ENCODE measurements at regions not wholly inside any gene's neighbourhood (a gene's known extent, or its start where the extent isn't known, plus 50 kb on each side); places are given as distances from the start of the nearest gene placed in this dataset.
A peak's percentile ranks its signal among the peaks of the same experiment; 100 is the strongest.

- Histone ChIP-seq H3K23ac (ENCODE audit: low read length) (no peak overlapping the region), H3K79me2 (ENCODE audit: control insufficient read depth, insufficient read depth, low read length) (no peaks in the 10 kb centered on the region), H4K8ac (ENCODE audit: low read depth, low read length) (no peak overlapping the region), H4K5ac (ENCODE audit: low read length) (no peak overlapping the region), H2BK5ac (ENCODE audit: low read length) (no peak overlapping the region), H3K4me2 (ENCODE audit: low read length) (no peak overlapping the region), H3K4me3 (ENCODE audit: low read length) (no peak overlapping the region), H3K27ac (ENCODE audit: low read depth, low read length) (no peak overlapping the region), H3K36me3 (ENCODE audit: control insufficient read depth, insufficient read depth, low read length) (no peaks in the 10 kb centered on the region), H3K18ac (ENCODE audit: low read length) (no peak overlapping the region), H3K27me3 (ENCODE audit: insufficient read depth, low read length, poor library complexity) (no peaks in the 10 kb centered on the region), H2AK5ac (ENCODE audit: low read length) (no peak overlapping the region), H3K4ac (ENCODE audit: low read depth, low read length) (no peak overlapping the region), H2BK15ac (replicated peaks; ENCODE audit: low read depth) (no peak overlapping the region), H3K56ac (ENCODE audit: low read length) (no peak overlapping the region), H2BK120ac (ENCODE audit: low read depth, low read length) (no peak overlapping the region), H3K9ac (ENCODE audit: low read length) (no peak overlapping the region), H3K4me1 (ENCODE audit: control insufficient read depth, low read depth, low read length) (no peaks in the 10 kb centered on the region), H3K79me1 (ENCODE audit: low read length) (no peaks in the 10 kb centered on the region)
- DNase-seq, result no peak
- WGBS (ENCODE audit: extremely low coverage, insufficient coverage, low lambda C conversion rate), result no CpG with 5 or more reads among the region's 3 CpGs
Measured at GRCh38 chr2:81692566-81692965, 1388.0 kb upstream of the LRRTM1 start.

- H2BK15ac ChIP-seq (replicated peaks; ENCODE audit: low read depth), result no peak overlapping the region
- H3K27ac ChIP-seq (ENCODE audit: low read depth, low read length), result no peak overlapping the region
- H3K79me2 ChIP-seq (ENCODE audit: control insufficient read depth, insufficient read depth, low read length), result no peaks in the 10 kb centered on the region
- DNase-seq, result no peak
- H3K79me1 ChIP-seq (ENCODE audit: low read length), result no peaks in the 10 kb centered on the region
- no peak overlapping the region for H2AK5ac ChIP-seq (ENCODE audit: low read length)
- H3K27me3 ChIP-seq (ENCODE audit: insufficient read depth, low read length, poor library complexity), result no peaks in the 10 kb centered on the region
- H3K4me3 ChIP-seq (ENCODE audit: low read length), result no peak overlapping the region
- H3K56ac ChIP-seq (ENCODE audit: low read length), result no peak overlapping the region
- WGBS (ENCODE audit: extremely low coverage, insufficient coverage, low lambda C conversion rate), result no CpG with 5 or more reads among the region's 2 CpGs
- H4K5ac ChIP-seq (ENCODE audit: low read length), result no peak overlapping the region
- H3K4me2 ChIP-seq (ENCODE audit: low read length), result no peak overlapping the region
- no peak overlapping the region for H4K8ac ChIP-seq (ENCODE audit: low read depth, low read length)
- no peaks in the 10 kb centered on the region for H3K4me1 ChIP-seq (ENCODE audit: control insufficient read depth, low read depth, low read length)
- H2BK5ac ChIP-seq (ENCODE audit: low read length), result no peak overlapping the region
- H3K23ac ChIP-seq (ENCODE audit: low read length), result no peak overlapping the region
- no peak overlapping the region for H3K9ac ChIP-seq (ENCODE audit: low read length)
- no peak overlapping the region for H3K4ac ChIP-seq (ENCODE audit: low read depth, low read length)
- no peak overlapping the region for H3K18ac ChIP-seq (ENCODE audit: low read length)
- H3K36me3 ChIP-seq (ENCODE audit: control insufficient read depth, insufficient read depth, low read length), result no peaks in the 10 kb centered on the region
- no peak overlapping the region for H2BK120ac ChIP-seq (ENCODE audit: low read depth, low read length)
Measured at GRCh38 chr2:81675641-81676040, 1371.1 kb upstream of the LRRTM1 start.

GRCh38 chr2:81672923-81673322, 1368.4 kb upstream of the LRRTM1 start:
- H3K9ac ChIP-seq (ENCODE audit: low read length), result no peak overlapping the region
- H2BK5ac ChIP-seq (ENCODE audit: low read length), result no peak overlapping the region
- H3K79me2 ChIP-seq (ENCODE audit: control insufficient read depth, insufficient read depth, low read length), result no peaks in the 10 kb centered on the region
- no peak overlapping the region for H2BK120ac ChIP-seq (ENCODE audit: low read depth, low read length)
- H3K4me1 ChIP-seq (ENCODE audit: control insufficient read depth, low read depth, low read length), result no peaks in the 10 kb centered on the region
- H3K23ac ChIP-seq (ENCODE audit: low read length), result no peak overlapping the region
- H3K18ac ChIP-seq (ENCODE audit: low read length), result no peak overlapping the region
- H3K4me3 ChIP-seq (ENCODE audit: low read length), result no peak overlapping the region
- no peak overlapping the region for H3K56ac ChIP-seq (ENCODE audit: low read length)
- no peaks in the 10 kb centered on the region for H3K79me1 ChIP-seq (ENCODE audit: low read length)
- no peak overlapping the region for H4K8ac ChIP-seq (ENCODE audit: low read depth, low read length)
- H3K27ac ChIP-seq (ENCODE audit: low read depth, low read length), result no peak overlapping the region
- H2AK5ac ChIP-seq (ENCODE audit: low read length), result no peak overlapping the region
- H2BK15ac ChIP-seq (replicated peaks; ENCODE audit: low read depth), result no peak overlapping the region
- H4K5ac ChIP-seq (ENCODE audit: low read length), result no peak overlapping the region
- no peak overlapping the region for H3K4ac ChIP-seq (ENCODE audit: low read depth, low read length)
- no peaks in the 10 kb centered on the region for H3K36me3 ChIP-seq (ENCODE audit: control insufficient read depth, insufficient read depth, low read length)
- no peak overlapping the region for H3K4me2 ChIP-seq (ENCODE audit: low read length)
- no peak for DNase-seq
- H3K27me3 ChIP-seq (ENCODE audit: insufficient read depth, low read length, poor library complexity), result no peaks in the 10 kb centered on the region

GRCh38 chr2:81672516-81672915, 1368.0 kb upstream of the LRRTM1 start:
- WGBS (ENCODE audit: extremely low coverage, insufficient coverage, low lambda C conversion rate), result no CpG with 5 or more reads among the region's 5 CpGs
- H3K9ac ChIP-seq (ENCODE audit: low read length), result no peak overlapping the region

GRCh38 chr2:81670885-81671284, 1366.3 kb upstream of the LRRTM1 start:
- DNase-seq, result no peak
- no peaks in the 10 kb centered on the region for H3K79me2 ChIP-seq (ENCODE audit: control insufficient read depth, insufficient read depth, low read length)
- H3K4me2 ChIP-seq (ENCODE audit: low read length), result no peak overlapping the region
- H2BK120ac ChIP-seq (ENCODE audit: low read depth, low read length), result no peak overlapping the region
- H3K18ac ChIP-seq (ENCODE audit: low read length), result no peak overlapping the region
- no peaks in the 10 kb centered on the region for H3K79me1 ChIP-seq (ENCODE audit: low read length)
- no peak overlapping the region for H4K8ac ChIP-seq (ENCODE audit: low read depth, low read length)
- no peak overlapping the region for H3K9ac ChIP-seq (ENCODE audit: low read length)
- H3K4ac ChIP-seq (ENCODE audit: low read depth, low read length), result no peak overlapping the region
- no peak overlapping the region for H3K27ac ChIP-seq (ENCODE audit: low read depth, low read length)
- H3K56ac ChIP-seq (ENCODE audit: low read length), result no peak overlapping the region
- no CpG with 5 or more reads among the region's 1 CpG for WGBS (ENCODE audit: extremely low coverage, insufficient coverage, low lambda C conversion rate)
- H3K36me3 ChIP-seq (ENCODE audit: control insufficient read depth, insufficient read depth, low read length), result no peaks in the 10 kb centered on the region
- no peak overlapping the region for H3K23ac ChIP-seq (ENCODE audit: low read length)
- H2BK15ac ChIP-seq (replicated peaks; ENCODE audit: low read depth), result no peak overlapping the region
- no peaks in the 10 kb centered on the region for H3K27me3 ChIP-seq (ENCODE audit: insufficient read depth, low read length, poor library complexity)
- H2BK5ac ChIP-seq (ENCODE audit: low read length), result no peak overlapping the region
- H2AK5ac ChIP-seq (ENCODE audit: low read length), result no peak overlapping the region
- H3K4me3 ChIP-seq (ENCODE audit: low read length), result no peak overlapping the region
- H4K5ac ChIP-seq (ENCODE audit: low read length), result no peak overlapping the region
- no peaks in the 10 kb centered on the region for H3K4me1 ChIP-seq (ENCODE audit: control insufficient read depth, low read depth, low read length)

More at GRCh38 chr2:81672516-81672915, 1368.0 kb upstream of the LRRTM1 start:
- H3K27me3 ChIP-seq (ENCODE audit: insufficient read depth, low read length, poor library complexity), result no peaks in the 10 kb centered on the region
- H3K27ac ChIP-seq (ENCODE audit: low read depth, low read length), result no peak overlapping the region
- no peak overlapping the region for H2BK5ac ChIP-seq (ENCODE audit: low read length)
- H3K79me1 ChIP-seq (ENCODE audit: low read length), result no peaks in the 10 kb centered on the region
- no peak overlapping the region for H2AK5ac ChIP-seq (ENCODE audit: low read length)
- H2BK120ac ChIP-seq (ENCODE audit: low read depth, low read length), result no peak overlapping the region
- H3K18ac ChIP-seq (ENCODE audit: low read length), result no peak overlapping the region
- H3K79me2 ChIP-seq (ENCODE audit: control insufficient read depth, insufficient read depth, low read length), result no peaks in the 10 kb centered on the region
- no peak for DNase-seq
- H3K4me2 ChIP-seq (ENCODE audit: low read length), result no peak overlapping the region
- H3K36me3 ChIP-seq (ENCODE audit: control insufficient read depth, insufficient read depth, low read length), result no peaks in the 10 kb centered on the region
- H3K4me3 ChIP-seq (ENCODE audit: low read length), result no peak overlapping the region
- no peaks in the 10 kb centered on the region for H3K4me1 ChIP-seq (ENCODE audit: control insufficient read depth, low read depth, low read length)
- H2BK15ac ChIP-seq (replicated peaks; ENCODE audit: low read depth), result no peak overlapping the region
- no peak overlapping the region for H3K56ac ChIP-seq (ENCODE audit: low read length)
- H4K5ac ChIP-seq (ENCODE audit: low read length), result no peak overlapping the region
- no peak overlapping the region for H4K8ac ChIP-seq (ENCODE audit: low read depth, low read length)
- no peak overlapping the region for H3K4ac ChIP-seq (ENCODE audit: low read depth, low read length)
- H3K23ac ChIP-seq (ENCODE audit: low read length), result no peak overlapping the region

GRCh38 chr2:81661081-81661480, 1356.5 kb upstream of the LRRTM1 start:
- H3K27ac ChIP-seq (ENCODE audit: low read depth, low read length), result no peak overlapping the region
- no peak for DNase-seq
- no peaks in the 10 kb centered on the region for H3K79me1 ChIP-seq (ENCODE audit: low read length)
- no peak overlapping the region for H3K23ac ChIP-seq (ENCODE audit: low read length)
- peak overlapping the region; percentile 16 for H3K4ac ChIP-seq (ENCODE audit: low read depth, low read length)
- no peak overlapping the region for H2AK5ac ChIP-seq (ENCODE audit: low read length)
- H3K36me3 ChIP-seq (ENCODE audit: control insufficient read depth, insufficient read depth, low read length), result no peaks in the 10 kb centered on the region
- no peak overlapping the region for H3K4me3 ChIP-seq (ENCODE audit: low read length)
- no peak overlapping the region for H3K56ac ChIP-seq (ENCODE audit: low read length)
- no peak overlapping the region for H2BK120ac ChIP-seq (ENCODE audit: low read depth, low read length)
- H3K18ac ChIP-seq (ENCODE audit: low read length), result no peak overlapping the region
- H3K27me3 ChIP-seq (ENCODE audit: insufficient read depth, low read length, poor library complexity), result no peaks in the 10 kb centered on the region
- H4K5ac ChIP-seq (ENCODE audit: low read length), result no peak overlapping the region
- no peaks in the 10 kb centered on the region for H3K79me2 ChIP-seq (ENCODE audit: control insufficient read depth, insufficient read depth, low read length)
- no CpG with 5 or more reads among the region's 3 CpGs for WGBS (ENCODE audit: extremely low coverage, insufficient coverage, low lambda C conversion rate)
- no peak overlapping the region for H4K8ac ChIP-seq (ENCODE audit: low read depth, low read length)
- no peaks in the 10 kb centered on the region for H3K4me1 ChIP-seq (ENCODE audit: control insufficient read depth, low read depth, low read length)
- H2BK5ac ChIP-seq (ENCODE audit: low read length), result no peak overlapping the region
- H3K4me2 ChIP-seq (ENCODE audit: low read length), result no peak overlapping the region
- no peak overlapping the region for H3K9ac ChIP-seq (ENCODE audit: low read length)
- H2BK15ac ChIP-seq (replicated peaks; ENCODE audit: low read depth), result no peak overlapping the region

Measured in mesendoderm (in vitro differentiated cells).